ENCODE measurements at regions not wholly inside any gene's neighbourhood (a gene's known extent, or its start where the extent isn't known, plus 50 kb on each side); places are given as distances from the start of the nearest gene placed in this dataset.

- no peak for DNase-seq (ENCODE audit: low spot score)
Measured at GRCh38 chr12:105986779-105987684, 151.7 kb downstream of the NUAK1 start.

- no peak for DNase-seq (ENCODE audit: low spot score)
Measured at GRCh38 chr12:105987685-105988035, 151.1 kb downstream of the NUAK1 start.

GRCh38 chr12:105992849-105993740 is 145.7 kb downstream of the NUAK1 start:
- no peak for DNase-seq (ENCODE audit: low spot score)

GRCh38 chr12:105993766-105994555 is 144.8 kb downstream of the NUAK1 start:
- no peak for DNase-seq (ENCODE audit: low spot score)

GRCh38 chr12:105995961-105996431 is 142.8 kb downstream of the NUAK1 start:
- no peak for DNase-seq (ENCODE audit: low spot score)

GRCh38 chr12:105998561-105998960 is 140.2 kb downstream of the NUAK1 start:
- no peak for DNase-seq (ENCODE audit: low spot score)

GRCh38 chr12:106000382-106001104 is 138.2 kb downstream of the NUAK1 start:
- no peak for DNase-seq (ENCODE audit: low spot score)

GRCh38 chr12:106001105-106001836 is 137.5 kb downstream of the NUAK1 start:
- DNase-seq (ENCODE audit: low spot score) = no peak

GRCh38 chr12:106001837-106002218 is 136.9 kb downstream of the NUAK1 start:
- DNase-seq (ENCODE audit: low spot score) = no peak

- no peak for DNase-seq (ENCODE audit: low spot score)
Measured at GRCh38 chr12:106003297-106003696, 135.5 kb downstream of the NUAK1 start.

GRCh38 chr12:106004289-106004688 is 134.5 kb downstream of the NUAK1 start:
- no peak for DNase-seq (ENCODE audit: low spot score)

- no peak for DNase-seq (ENCODE audit: low spot score)
Measured at GRCh38 chr12:106006382-106006781, 132.4 kb downstream of the NUAK1 start.

- no peak for DNase-seq (ENCODE audit: low spot score)
Measured at GRCh38 chr12:106006940-106007339, 131.8 kb downstream of the NUAK1 start.

- DNase-seq (ENCODE audit: low spot score) = no peak
Measured at GRCh38 chr12:106010741-106011140, 128.0 kb downstream of the NUAK1 start.

Measured in left forelimb (tissue), 1 donor.